Nephron progenitor cell (in vitro differentiated cells): ENCODE measurements at regions not wholly inside any gene's neighbourhood (a gene's known extent, or its start where the extent isn't known, plus 50 kb on each side); places are given as distances from the start of the nearest gene placed in this dataset.

Experiments
- DNase-seq: peaks from one replicate; pipeline ENCODE4 v3.0.0; 2021
- H3K27ac Mint-ChIP-seq: 2 replicates; pipeline ENCODE4 v1.8.0; 2021; ENCODE audit warnings: mild to moderate bottlenecking, moderate library complexity, mixed read lengths
- H3K27me3 Mint-ChIP-seq: 2 replicates; pipeline ENCODE4 v1.8.0; 2021; ENCODE audit warnings: mild to moderate bottlenecking, low read depth, mixed read lengths; ENCODE audit not compliant: poor library complexity
- H3K36me3 Mint-ChIP-seq: 2 replicates; pipeline ENCODE4 v1.8.0; 2021; ENCODE audit warnings: low read depth, mixed read lengths
- H3K4me1 Mint-ChIP-seq: 2 replicates; pipeline ENCODE4 v1.8.0; 2021; ENCODE audit warnings: mixed read lengths
- H3K4me3 Mint-ChIP-seq: 2 replicates; pipeline ENCODE4 v1.8.0; 2021; ENCODE audit warnings: mild to moderate bottlenecking, moderate library complexity, mixed read lengths
- H3K9me3 Mint-ChIP-seq: 2 replicates; pipeline ENCODE4 v1.8.0; 2021; ENCODE audit warnings: mild to moderate bottlenecking, moderate library complexity, mixed read lengths
- TF ChIP-seq, protein P1 (sequence below): fragments of 200-600 bp; sonication (generic); IDR thresholded peaks from 2 replicates; pipeline ENCODE4 v1.5.0; 2021; ENCODE audit warnings: antibody characterized with exemption

DNA sequence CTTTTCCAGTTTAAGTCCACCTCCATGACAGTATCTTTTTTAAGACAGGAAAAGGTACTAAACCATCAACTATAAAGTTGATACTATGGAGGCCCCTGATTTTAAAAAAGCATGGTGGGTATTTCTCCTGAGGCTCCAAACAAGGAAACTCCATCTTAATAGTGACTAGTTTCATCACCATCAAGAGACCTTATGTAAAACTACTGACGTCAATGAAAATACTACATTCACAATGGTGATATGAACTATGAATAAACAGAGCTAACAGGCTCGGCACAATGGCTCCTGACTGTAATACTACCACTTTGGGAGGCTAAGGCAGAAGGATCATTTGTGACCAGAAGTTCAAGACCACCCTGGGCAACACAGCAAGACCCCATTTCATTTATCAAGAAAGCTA, 162.7 kb downstream of the KLF12 start:
- no peak overlapping the region for H3K4me3 Mint-ChIP-seq
- H3K9me3 Mint-ChIP-seq, result peaks cover 29% of the 10 kb centered on the region
- no peak overlapping the region for H3K27ac Mint-ChIP-seq
- no peak for DNase-seq
- H3K27me3 Mint-ChIP-seq, result no peaks in the 10 kb centered on the region
- TF ChIP-seq, protein P1, sequence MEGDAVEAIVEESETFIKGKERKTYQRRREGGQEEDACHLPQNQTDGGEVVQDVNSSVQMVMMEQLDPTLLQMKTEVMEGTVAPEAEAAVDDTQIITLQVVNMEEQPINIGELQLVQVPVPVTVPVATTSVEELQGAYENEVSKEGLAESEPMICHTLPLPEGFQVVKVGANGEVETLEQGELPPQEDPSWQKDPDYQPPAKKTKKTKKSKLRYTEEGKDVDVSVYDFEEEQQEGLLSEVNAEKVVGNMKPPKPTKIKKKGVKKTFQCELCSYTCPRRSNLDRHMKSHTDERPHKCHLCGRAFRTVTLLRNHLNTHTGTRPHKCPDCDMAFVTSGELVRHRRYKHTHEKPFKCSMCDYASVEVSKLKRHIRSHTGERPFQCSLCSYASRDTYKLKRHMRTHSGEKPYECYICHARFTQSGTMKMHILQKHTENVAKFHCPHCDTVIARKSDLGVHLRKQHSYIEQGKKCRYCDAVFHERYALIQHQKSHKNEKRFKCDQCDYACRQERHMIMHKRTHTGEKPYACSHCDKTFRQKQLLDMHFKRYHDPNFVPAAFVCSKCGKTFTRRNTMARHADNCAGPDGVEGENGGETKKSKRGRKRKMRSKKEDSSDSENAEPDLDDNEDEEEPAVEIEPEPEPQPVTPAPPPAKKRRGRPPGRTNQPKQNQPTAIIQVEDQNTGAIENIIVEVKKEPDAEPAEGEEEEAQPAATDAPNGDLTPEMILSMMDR, result no peak
- H3K36me3 Mint-ChIP-seq, result peaks cover 36% of the 10 kb centered on the region
- H3K4me1 Mint-ChIP-seq, result peaks cover 3% of the 10 kb centered on the region

DNA sequence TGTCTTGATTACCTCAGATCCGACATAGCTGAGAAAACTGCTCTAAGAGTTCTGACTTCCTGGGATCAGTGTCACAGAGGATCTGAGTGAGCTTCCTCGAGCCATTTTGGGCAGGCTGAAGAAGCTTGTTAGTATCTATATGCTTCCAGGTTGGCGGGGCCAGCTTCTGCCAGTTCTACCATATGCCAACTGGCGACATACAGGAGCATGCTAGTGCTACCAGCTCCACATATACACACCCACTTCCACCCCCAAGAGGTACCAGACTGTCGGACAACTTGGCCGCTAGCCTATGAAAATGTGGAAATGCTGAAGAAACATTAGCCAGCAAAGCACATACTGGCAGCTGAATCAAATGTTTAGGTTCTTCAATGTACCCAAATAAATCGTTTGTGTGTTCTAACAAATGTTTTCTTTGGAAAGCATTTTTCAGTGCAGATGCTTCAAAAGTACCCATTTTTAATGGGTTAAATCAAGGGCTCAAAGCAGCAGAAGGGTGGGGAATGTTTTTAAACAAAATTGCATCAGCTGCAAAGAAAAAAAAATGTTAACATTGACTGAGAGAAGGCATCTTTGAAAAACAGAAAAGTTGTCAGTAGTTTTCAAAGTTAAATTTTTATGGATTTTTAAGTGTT, 163.7 kb downstream of the KLF12 start:
- DNase-seq, result no peak
- Mint-ChIP-seq H3K4me1 (peaks cover 8% of the 10 kb centered on the region), H3K4me3 (no peak overlapping the region), H3K27ac (no peak overlapping the region), H3K36me3 (peaks cover 29% of the 10 kb centered on the region), H3K9me3 (peaks cover 23% of the 10 kb centered on the region), H3K27me3 (no peaks in the 10 kb centered on the region)
- TF ChIP-seq, protein P1, result no peak

DNA sequence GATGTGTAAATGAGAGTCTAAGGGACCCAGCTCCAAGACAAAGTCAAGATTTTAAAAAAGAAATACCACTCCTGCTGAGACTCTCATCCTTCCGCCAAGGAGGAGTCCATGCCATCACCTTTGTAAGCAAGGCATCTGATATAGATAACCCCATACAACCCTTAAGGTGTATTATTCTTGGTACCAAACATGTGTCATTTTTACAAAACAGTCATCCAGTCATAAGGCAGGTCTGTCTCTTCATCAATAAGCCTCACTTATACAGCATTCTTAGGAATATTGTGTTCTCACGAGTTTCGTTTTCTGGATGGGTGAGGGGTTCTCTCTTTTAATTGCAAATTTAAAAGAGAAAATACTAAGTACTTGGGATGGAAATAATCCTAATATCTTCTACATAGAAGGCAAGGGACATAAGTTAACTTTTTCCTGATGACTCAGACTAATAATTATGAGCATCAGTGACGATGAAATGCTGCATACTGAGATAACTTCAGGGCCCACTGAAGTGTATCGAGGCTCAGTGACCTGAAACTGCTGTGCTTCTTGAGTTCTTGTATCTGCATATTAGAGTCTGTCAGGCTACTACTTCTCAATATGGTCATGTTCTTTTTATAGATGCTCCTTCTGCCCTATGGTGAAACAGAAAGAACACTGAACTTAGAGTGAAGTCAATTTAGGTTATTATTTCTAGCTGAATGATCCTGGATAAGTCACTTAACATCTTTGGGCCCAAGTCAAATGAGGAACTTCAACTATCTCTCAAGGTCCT, 166.6 kb downstream of the KLF12 start:
- Mint-ChIP-seq H3K9me3 (peaks cover 3% of the 10 kb centered on the region), H3K4me3 (no peak overlapping the region), H3K4me1 (peaks cover 8% of the 10 kb centered on the region), H3K36me3 (peaks cover 10% of the 10 kb centered on the region), H3K27me3 (no peaks in the 10 kb centered on the region), H3K27ac (peak overlapping the region; percentile 45)
- no peak for DNase-seq
- TF ChIP-seq, protein P1, result no peak

DNA sequence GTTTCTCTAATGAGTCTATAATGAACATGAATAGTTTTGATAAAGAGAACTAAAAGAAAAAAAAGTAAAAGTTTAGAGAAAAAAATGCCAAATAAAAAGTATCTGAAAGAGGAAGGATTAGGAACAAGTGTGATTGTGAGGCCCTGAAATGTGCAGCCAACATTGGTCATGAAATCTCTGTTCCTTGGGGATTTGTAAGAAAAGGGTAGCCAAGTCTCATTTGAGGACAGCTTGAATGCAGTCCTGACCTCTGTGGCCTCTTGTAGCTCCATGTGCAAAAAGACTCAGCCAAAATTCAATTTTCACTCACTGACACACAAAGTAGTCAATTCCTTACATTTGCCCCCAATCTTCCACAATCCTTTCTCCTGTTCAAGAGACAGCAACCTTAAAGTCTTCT, 167.9 kb downstream of the KLF12 start:
- DNase-seq, result no peak
- no peak overlapping the region for H3K4me3 Mint-ChIP-seq
- TF ChIP-seq, protein P1, result no peak
- H3K27me3 Mint-ChIP-seq, result no peaks in the 10 kb centered on the region
- H3K27ac Mint-ChIP-seq, result no peak overlapping the region
- peaks cover 8% of the 10 kb centered on the region for H3K4me1 Mint-ChIP-seq
- H3K9me3 Mint-ChIP-seq, result peaks cover 4% of the 10 kb centered on the region
- peaks cover 13% of the 10 kb centered on the region for H3K36me3 Mint-ChIP-seq

DNA sequence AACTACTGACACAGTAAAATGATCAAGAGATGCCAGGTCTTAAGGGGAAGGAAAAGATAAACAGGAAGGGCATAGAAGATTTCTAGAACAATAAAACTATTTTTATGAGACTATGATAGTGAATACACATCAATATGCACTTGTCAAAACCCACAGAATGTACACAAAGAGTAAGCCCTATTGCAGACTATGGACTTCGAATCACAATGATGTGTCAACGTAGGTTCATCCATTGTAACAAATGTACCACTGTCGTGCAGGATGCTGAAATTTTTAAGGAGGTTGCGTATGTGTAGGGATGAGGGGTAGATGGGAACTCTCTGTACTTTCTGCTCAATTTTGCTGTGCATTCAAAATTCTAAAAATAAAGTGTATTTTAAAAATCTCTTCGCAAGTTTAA, 171.9 kb downstream of the KLF12 start:
- H3K9me3 Mint-ChIP-seq, result peaks cover 4% of the 10 kb centered on the region
- TF ChIP-seq, protein P1, result no peak
- no peaks in the 10 kb centered on the region for H3K27me3 Mint-ChIP-seq
- peaks cover 8% of the 10 kb centered on the region for H3K4me1 Mint-ChIP-seq
- no peak overlapping the region for H3K4me3 Mint-ChIP-seq
- DNase-seq, result no peak
- peaks cover 17% of the 10 kb centered on the region for H3K36me3 Mint-ChIP-seq
- no peak overlapping the region for H3K27ac Mint-ChIP-seq
